Stimulated activated CD4-positive, alpha-beta T cell treated with anti-CD3 and anti-CD28 coated beads, Interleukin-15, amount 100 ng/mL, for 24 hours (primary cell): ENCODE measurements at regions not wholly inside any gene's neighbourhood (a gene's known extent, or its start where the extent isn't known, plus 50 kb on each side); places are given as distances from the start of the nearest gene placed in this dataset.

Experiments used
- DNase-seq: peaks from one replicate; pipeline ENCODE4 v3.0.0-alpha.2; 2020

- DNase-seq, result no peak
Observed at GRCh38 chr1:67898033-67898726, 64.9 kb upstream of the GNG12 start.

GRCh38 chr1:67897270-67897949, 64.1 kb upstream of the GNG12 start:
- no peak for DNase-seq

GRCh38 chr1:67896826-67897225, 63.6 kb upstream of the GNG12 start:
- no peak for DNase-seq

GRCh38 chr1:67894981-67895735, 61.9 kb upstream of the GNG12 start:
- no peak for DNase-seq

- no peak for DNase-seq
Observed at GRCh38 chr1:67893126-67893495, 59.8 kb upstream of the GNG12 start.

GRCh38 chr1:67892476-67893125, 59.3 kb upstream of the GNG12 start:
- DNase-seq, result no peak

- no peak for DNase-seq
Observed at GRCh38 chr1:67890857-67891256, 57.6 kb upstream of the GNG12 start.

- DNase-seq, result peak; percentile 28
Observed at GRCh38 chr1:67889953-67890567, 56.8 kb upstream of the GNG12 start.

- no peak for DNase-seq
Observed at GRCh38 chr1:67889466-67889865, 56.2 kb upstream of the GNG12 start.

- no peak for DNase-seq
Observed at GRCh38 chr1:67888216-67889106, 55.2 kb upstream of the GNG12 start.

GRCh38 chr1:67887146-67887545, 53.9 kb upstream of the GNG12 start:
- DNase-seq, result no peak

- no peak for DNase-seq
Observed at GRCh38 chr1:67886076-67886475, 52.8 kb upstream of the GNG12 start.

- DNase-seq, result no peak
Observed at GRCh38 chr1:67883069-67883468, 49.8 kb upstream of the GNG12 start.
